Stimulated activated CD4-positive, alpha-beta T cell treated with anti-CD3 and anti-CD28 coated beads, TNF-alpha, amount 100 ng/mL, for 1 hour (primary cell): ENCODE measurements at regions not wholly inside any gene's neighbourhood (a gene's known extent, or its start where the extent isn't known, plus 50 kb on each side); places are given as distances from the start of the nearest gene placed in this dataset.
"Not testable (repeated sequence)": the region's sequence is repeated elsewhere in the genome, so short reads cannot be mapped to it uniquely, and the experiment has no call there.

Experiments
- DNase-seq, 3 donors: peaks; one replicate each; pipeline ENCODE4 v3.0.0-alpha.2; 2020; ENCODE audit warnings: low read depth in 3 of 3, low spot score in 1 of 3

DNA sequence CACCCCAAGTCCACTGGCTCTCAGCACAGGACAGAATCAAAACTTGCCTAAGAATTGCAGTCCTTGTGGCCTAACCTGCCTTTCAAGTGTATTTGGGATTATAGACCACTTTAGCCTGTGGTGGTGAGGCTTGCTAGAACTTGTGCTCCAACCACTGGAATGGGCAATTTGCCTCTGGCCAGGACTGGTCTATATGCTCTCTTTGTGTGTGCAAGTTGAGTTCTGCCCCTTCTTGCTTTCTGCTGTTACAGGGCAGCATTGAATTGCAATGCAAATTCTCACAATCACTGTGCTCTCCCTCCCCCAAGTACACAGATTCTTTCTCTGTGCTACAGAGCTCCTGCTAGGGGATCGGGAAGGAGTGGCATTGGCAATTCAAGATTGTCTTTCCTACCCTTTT is 233.6 kb upstream of the DIPK2B start:
- no peak for DNase-seq

DNA sequence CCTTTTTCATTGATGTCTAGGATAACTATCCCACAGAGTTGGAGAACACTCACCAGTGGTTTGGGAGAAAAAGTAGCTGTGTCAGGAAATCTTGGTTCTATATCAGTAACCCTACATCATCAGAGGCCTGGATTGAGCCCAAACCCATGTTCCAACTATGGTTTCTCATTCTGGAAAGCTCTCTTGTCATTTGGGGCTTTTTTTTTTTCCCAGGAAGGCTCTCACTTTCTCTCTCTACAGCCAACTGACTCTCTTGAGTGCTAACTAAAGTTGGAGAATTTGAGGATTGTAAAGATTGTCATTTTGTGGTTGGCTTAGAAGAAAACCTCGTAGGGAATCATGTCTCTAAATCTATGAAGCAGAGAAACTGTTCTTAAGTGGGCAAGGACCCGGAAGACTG is 228.2 kb upstream of the DIPK2B start:
- no peak for DNase-seq

DNA sequence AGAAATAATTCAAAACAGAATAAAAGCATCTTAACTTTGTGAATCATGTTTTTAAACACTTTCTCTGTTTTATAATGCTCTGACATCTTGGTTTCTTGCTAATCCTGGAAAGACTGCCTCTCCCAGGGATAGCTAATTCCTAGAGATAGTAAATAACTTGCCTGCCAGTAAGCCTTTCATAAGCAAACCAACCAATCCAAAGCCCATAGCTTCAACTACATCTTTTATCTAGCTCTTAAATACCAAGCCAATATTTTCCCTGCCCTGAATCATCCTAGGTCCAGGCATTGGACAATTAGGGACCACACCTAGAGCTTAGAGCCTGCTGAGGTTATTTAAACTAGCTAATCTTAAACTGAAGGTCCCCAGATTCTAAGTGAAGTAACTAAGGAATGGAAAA is 223.7 kb upstream of the DIPK2B start:
- DNase-seq = no peak

- DNase-seq = no peak
These were observed 221.7 kb upstream of the DIPK2B start for GRCh38 chrX:45422216-45422925.

GRCh38 chrX:45421806-45422205 is 221.1 kb upstream of the DIPK2B start:
- DNase-seq = no peak

GRCh38 chrX:45404206-45404605 is 203.5 kb upstream of the DIPK2B start:
- DNase-seq = no peak

DNA sequence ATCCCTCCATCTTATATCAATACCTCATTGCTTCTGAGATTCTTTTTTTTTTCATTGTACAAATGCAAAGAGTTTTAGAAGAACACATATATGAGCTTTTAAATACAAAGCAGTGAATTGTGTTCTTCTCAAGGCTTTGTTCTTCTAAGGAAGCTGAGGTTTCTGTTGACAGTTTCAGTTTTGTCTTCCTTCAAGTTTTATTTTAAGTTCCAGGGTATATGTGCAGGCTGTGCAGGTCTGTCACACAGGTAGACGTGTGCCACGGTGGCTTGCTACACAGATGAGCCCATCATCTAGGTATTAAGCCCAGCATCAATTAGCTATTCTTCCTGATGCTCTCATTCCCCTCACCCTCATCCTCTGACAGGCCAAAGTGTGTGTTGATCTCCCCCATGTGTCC is 201.2 kb upstream of the DIPK2B start:
- no peak for DNase-seq

DNA sequence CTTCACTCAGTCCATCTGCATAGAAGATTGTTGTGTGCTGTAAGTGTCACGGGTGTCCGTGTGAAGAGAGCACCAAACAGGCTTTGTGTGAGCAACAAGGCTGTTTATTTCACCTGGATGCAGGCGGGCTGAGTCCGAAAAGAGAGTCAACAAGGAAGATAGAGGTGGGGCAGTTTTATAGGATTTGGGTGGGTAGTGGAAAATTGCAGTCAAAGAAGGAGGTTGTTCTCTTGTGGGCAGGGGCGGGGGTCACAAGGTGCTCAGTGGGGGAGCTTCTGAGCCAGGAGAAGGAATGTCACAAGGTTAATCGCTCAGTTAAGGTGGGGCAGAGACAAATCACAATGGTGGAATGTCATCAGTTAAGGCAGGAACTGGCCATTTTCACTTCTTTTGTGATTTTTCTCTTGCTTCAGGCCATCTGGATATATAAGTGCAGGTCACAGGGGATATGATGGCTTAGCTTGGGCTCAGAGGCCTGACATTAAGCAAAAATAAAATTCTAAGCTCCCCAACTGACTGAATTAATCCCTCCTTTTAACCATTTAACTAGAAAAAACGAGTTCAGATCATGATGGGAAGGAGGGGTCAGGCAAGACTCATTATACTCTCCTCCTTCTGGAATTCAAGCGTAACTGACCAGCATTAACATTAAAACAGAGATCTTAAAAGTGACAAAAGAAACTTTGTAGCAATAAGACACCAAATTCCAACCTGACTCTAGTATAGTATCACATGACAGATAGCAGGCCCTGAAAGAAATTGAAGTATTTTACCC is 200.5 kb upstream of the DIPK2B start:
- DNase-seq = not testable (repeated sequence)

- DNase-seq = no peak
These were observed 199.5 kb upstream of the DIPK2B start for GRCh38 chrX:45400027-45400779.

GRCh38 chrX:45385757-45386156 is 185.1 kb upstream of the DIPK2B start:
- DNase-seq = no peak

DNA sequence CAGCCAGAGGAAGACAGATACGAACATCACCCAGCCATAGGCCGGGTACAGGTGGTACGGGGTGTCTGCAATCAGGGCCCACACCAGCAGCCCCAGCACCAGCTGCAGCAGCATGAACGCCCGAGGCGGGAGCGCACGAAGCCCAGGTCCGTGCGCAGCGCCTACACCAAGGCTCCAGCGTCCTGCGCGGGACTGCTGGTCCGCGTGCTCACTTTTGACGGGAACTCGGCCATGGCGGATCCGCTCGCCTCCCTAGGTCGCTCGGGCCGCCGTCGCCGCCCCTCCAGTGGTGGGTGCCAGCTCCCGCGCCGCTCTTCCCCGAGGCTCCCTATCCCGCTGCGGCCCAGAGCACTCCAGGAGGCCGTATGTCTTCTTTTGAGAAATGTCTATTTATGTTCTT is 181.2 kb upstream of the DIPK2B start:
- no peak for DNase-seq

GRCh38 chrX:45381366-45381765 is 180.7 kb upstream of the DIPK2B start:
- DNase-seq = no peak

DNA sequence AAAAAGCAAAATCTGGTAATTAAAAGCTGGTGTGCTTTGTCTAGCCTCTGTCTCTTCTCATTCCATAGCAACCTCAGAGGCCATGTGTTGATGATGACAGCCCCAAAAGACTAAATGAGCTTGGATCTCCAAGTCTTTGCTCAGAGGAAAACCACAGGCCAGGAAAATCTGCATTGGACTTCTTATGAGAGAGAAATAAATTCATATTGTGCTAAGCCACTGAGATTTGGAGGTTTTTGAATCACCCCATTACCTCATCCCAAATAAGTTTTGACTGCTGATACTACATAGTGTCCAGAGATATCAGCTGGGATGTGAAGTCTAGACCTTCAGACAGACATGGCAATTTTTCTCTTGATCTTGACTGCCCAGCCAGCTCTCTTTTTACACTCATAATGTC is 178.6 kb upstream of the DIPK2B start:
- no peak for DNase-seq

GRCh38 chrX:45372151-45372550 is 171.5 kb upstream of the DIPK2B start:
- DNase-seq = no peak

DNA sequence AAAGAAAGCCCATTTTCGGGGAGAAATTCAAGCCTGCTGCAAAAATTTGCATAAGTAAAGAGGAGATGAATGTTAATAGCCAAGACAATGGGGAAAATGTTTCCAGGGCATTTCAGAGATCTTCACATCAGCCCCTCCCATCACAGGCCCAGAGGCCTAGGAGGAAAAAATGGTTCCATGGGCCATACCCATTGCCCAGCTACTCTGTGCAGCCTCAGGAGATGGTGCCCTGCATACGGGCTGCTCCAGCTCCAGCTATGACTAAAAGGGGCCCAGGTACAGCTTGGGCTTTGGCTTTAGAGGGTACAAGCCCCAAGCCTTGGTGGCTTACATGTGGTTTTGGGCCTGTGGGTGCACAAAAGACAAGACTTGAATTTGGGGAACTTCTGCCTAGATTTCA is 168.0 kb upstream of the DIPK2B start:
- DNase-seq = no peak

- DNase-seq = no peak
These were observed 162.9 kb upstream of the DIPK2B start for GRCh38 chrX:45363596-45363995.

DNA sequence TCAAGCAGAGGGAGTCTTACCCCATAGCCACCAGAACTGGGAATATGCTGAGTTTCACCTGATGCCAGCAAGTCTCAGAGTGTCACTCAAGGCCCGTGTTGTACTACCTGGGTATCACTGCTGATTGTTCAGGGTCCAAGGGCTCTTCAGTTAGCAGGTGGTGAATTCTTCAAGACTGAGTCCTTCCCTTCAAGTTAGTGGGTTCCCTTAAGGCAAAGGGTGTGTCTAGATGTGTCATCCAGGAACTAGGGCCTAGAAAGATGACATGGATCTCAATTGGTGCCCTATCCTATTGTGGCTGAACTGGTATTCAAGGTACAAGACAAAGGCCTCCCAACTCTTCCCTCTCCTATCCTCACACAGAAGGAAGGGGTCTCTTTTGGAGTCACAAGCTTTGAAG is 159.9 kb upstream of the DIPK2B start:
- DNase-seq = no peak

- no peak for DNase-seq
These were observed 157.7 kb upstream of the DIPK2B start for GRCh38 chrX:45358392-45358791.

DNA sequence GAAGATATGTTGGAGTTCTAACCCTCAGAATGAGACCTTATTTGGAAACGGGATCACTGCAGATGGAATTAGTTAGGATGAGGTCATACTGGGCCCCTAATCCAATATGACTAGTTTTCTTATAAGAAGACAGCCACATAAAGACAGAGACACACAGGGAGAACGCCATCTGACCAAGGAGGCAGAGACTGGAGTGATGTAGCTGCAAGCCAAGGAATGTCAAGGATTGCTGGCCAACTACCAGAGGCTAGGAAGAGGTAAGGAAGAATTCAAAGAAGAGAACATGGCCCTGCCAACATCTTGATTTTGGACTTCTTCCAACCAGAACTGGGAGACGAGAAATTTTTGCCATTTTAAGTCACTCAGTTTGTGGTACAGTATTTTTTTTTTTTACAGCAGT is 152.8 kb upstream of the DIPK2B start:
- no peak for DNase-seq

DNA sequence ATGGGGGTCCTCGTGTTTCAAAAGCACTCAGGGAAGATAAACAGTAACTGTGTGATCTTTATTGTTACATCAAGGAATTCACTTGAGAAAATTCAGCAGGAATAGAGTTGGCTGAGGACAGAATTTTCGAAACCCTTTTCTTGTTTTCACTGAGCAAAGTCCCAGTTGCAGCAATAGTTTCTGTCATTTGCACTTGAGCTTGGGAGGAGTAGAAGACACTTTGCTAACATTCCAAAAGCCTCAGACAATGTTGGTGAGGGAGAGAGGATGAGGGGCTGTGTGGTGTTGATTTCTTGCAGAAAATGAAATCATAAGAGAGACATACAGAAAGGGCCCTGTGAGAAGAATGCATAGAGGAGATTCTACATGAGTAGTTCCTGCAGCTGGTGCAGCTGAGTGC is 151.9 kb upstream of the DIPK2B start:
- DNase-seq = no peak

DNA sequence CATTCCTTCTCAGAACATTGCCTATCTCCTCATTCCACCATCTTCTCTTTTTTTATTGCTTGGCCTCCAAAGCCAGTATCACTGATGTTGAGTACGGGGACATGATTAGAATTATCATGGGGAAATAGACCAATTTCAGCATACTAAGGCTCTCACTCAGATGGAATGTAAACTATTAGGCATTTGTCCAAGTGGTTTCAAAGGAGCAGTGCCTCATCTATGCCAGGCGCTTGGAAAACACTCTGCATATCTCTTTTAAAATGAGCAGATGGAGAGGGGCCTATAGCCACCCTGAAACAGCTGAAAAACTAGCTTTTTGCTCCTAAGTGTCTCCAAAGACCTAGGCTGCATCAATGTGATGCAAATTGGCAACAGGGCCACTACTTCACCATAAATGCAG is 150.8 kb upstream of the DIPK2B start:
- DNase-seq = no peak

DNA sequence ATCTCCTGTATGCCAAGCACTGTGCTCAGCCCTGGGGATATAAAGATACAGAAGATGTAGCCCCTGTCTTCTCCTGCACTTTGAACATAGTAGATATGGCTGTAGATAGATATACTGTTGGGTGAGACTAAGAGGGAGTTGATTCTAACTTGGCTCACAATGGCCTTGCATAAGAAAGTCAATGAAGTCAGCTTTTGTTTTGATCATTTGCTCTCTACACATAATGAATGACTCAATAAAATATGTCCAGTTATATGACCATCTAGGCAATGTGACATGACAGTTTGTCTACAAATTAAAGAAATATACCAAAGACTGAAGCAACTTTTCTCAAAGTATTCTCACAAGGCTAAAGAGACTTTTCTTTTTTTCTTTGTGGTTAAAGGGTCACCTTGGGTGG is 147.6 kb upstream of the DIPK2B start:
- no peak for DNase-seq
